ENCODE measurements at regions not wholly inside any gene's neighbourhood (a gene's known extent, or its start where the extent isn't known, plus 50 kb on each side); places are given as distances from the start of the nearest gene placed in this dataset.

DNA sequence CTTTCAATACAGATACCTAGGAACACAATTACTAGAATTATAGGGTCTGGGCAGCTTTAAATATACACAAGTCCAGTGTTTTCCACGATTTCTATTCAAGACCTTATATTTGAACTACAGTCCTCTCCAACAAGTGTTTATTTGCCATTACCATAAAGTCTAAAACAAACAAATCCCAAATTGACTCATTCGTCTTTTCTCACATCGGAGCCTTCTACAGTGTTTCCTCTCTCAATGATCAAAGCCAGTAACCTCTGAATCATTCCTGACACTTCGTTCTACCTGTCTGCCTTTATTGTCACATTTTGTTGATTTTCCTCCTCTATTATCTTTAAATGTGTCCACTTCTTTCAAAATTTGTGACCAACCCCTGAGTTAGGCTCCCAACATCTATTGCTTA lies 1356.5 kb upstream of the SLC10A2 start:
- no peak overlapping the region for H3K4me3 ChIP-seq
- no peaks in the 10 kb centered on the region for H3K9me3 ChIP-seq
- no peak for DNase-seq
- ATAC-seq, result no peak
- H3K27ac ChIP-seq, result no peak overlapping the region
- no peaks in the 10 kb centered on the region for H3K27me3 ChIP-seq
- H3K36me3 ChIP-seq, result no peaks in the 10 kb centered on the region
- WGBS, 2 donors, result 86 to 89% methylated on average over 4 of the region's 4 CpGs
- TF ChIP-seq, protein P1, sequence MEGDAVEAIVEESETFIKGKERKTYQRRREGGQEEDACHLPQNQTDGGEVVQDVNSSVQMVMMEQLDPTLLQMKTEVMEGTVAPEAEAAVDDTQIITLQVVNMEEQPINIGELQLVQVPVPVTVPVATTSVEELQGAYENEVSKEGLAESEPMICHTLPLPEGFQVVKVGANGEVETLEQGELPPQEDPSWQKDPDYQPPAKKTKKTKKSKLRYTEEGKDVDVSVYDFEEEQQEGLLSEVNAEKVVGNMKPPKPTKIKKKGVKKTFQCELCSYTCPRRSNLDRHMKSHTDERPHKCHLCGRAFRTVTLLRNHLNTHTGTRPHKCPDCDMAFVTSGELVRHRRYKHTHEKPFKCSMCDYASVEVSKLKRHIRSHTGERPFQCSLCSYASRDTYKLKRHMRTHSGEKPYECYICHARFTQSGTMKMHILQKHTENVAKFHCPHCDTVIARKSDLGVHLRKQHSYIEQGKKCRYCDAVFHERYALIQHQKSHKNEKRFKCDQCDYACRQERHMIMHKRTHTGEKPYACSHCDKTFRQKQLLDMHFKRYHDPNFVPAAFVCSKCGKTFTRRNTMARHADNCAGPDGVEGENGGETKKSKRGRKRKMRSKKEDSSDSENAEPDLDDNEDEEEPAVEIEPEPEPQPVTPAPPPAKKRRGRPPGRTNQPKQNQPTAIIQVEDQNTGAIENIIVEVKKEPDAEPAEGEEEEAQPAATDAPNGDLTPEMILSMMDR (IDR thresholded peaks at IDR 0.05), result no peak
- H3K4me1 ChIP-seq, result no peaks in the 10 kb centered on the region
- intact Hi-C loops (cut with DNase I), result no loop called here

DNA sequence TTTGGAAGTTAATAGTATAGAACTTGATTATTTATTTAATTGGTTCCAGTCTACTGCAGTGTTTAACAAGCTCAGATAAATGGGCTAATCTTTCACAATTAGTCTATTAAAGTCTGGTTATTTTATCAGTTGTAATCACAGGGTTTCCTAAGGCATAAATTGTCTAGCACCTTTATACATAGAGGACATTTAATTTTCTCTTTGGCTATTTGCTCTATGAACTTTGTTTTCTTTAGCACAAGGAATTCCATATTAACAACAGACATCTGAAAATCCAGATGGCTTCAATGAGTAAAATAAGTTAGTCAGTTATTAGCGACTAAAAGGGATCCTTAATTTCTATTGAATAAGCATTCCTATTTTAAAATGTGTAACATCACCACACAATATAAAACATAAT lies 1350.8 kb upstream of the SLC10A2 start:
- DNase-seq, result no peak
- no peaks in the 10 kb centered on the region for H3K9me3 ChIP-seq
- intact Hi-C loops (cut with DNase I), result no loop called here
- no peaks in the 10 kb centered on the region for H3K27me3 ChIP-seq
- WGBS, 2 donors, result 90 to 93% methylated on average over 1 of the region's 1 CpG
- no peak for ATAC-seq
- H3K36me3 ChIP-seq, result no peaks in the 10 kb centered on the region
- H3K27ac ChIP-seq, result no peak overlapping the region
- TF ChIP-seq, protein P1 (IDR thresholded peaks at IDR 0.05), result no peak
- peaks cover 0 to 8% (median 0%) of the 10 kb centered on the region in 9 donors for H3K4me1 ChIP-seq
- no peak overlapping the region for H3K4me3 ChIP-seq

DNA sequence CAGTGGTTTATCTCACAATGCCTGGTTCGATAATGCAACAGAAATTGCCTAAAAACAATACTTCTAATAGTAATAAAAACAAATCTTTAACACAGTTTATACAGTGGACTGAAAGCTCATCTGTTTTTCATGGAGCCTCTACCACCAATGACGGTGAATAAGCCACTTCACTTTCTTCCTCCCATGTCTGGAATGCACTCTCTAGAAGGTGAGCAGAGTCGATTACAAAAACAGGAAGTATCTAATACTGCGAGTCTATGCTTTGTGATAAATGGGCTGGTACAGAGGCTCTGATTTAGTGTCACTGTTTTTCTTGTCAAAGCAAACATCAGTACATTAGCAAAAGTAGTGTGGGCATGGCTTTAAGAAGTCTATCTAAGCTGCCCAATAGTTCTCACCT lies 1348.6 kb upstream of the SLC10A2 start:
- intact Hi-C loops (cut with DNase I), result no loop called here
- 43 to 61% methylated on average over 4 of the region's 4 CpGs for WGBS, 2 donors
- Histone ChIP-seq H3K4me3 (no peak overlapping the region), H3K4me1 (peaks cover 0 to 8% (median 0%) of the 10 kb centered on the region in 9 donors), H3K27ac (no peak overlapping the region), H3K9me3 (no peaks in the 10 kb centered on the region), H3K36me3 (no peaks in the 10 kb centered on the region), H3K27me3 (no peaks in the 10 kb centered on the region)
- ATAC-seq (no peak), DNase-seq (no peak)
- TF ChIP-seq, protein P1 (IDR thresholded peaks at IDR 0.05), result no peak

DNA sequence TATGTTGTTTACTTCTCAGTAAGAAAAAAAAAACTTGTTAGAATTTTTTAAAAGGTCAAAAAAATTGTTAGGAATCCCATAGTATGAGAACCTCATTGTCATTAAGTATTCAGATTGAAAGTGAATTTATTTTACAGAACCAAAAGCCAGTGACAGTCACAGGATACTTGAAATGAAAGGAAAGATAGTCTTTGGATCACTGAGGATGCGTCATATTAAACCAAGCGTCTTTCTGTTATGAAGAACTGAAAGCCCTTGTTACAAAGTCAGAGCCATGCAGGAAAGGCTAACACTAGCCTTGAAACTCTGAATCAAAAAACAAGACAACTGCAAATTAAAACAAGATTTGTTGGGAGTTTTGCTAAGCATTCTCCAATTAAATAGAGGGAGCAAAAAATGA lies 1348.0 kb upstream of the SLC10A2 start:
- Histone ChIP-seq H3K36me3 (no peaks in the 10 kb centered on the region), H3K4me1 (peaks cover 0 to 8% (median 0%) of the 10 kb centered on the region in 9 donors), H3K9me3 (no peaks in the 10 kb centered on the region), H3K27ac (no peak overlapping the region), H3K27me3 (no peaks in the 10 kb centered on the region), H3K4me3 (no peak overlapping the region)
- ATAC-seq, result no peak
- intact Hi-C loops (cut with DNase I), result no loop called here
- DNase-seq, result no peak
- TF ChIP-seq, protein P1 (IDR thresholded peaks at IDR 0.05), result no peak
- WGBS, 2 donors, result 89 to 93% methylated on average over 2 of the region's 2 CpGs
